Chondrocyte (in vitro differentiated cells): ENCODE measurements at regions not wholly inside any gene's neighbourhood (a gene's known extent, or its start where the extent isn't known, plus 50 kb on each side); places are given as distances from the start of the nearest gene placed in this dataset.

Experiments used
- DNase-seq: peaks from one replicate; pipeline ENCODE4 v3.0.0; 2021; ENCODE audit warnings: mixed read lengths, low spot score
- H3K27ac Mint-ChIP-seq: one replicate; pipeline ENCODE4 v1.8.0; 2021; ENCODE audit warnings: mild to moderate bottlenecking, moderate library complexity, mixed read lengths; ENCODE audit not compliant: unreplicated experiment
- H3K27me3 Mint-ChIP-seq: 2 replicates; pipeline ENCODE4 v1.8.0; 2021; ENCODE audit warnings: low read depth, mixed read lengths
- H3K36me3 Mint-ChIP-seq: 2 replicates; pipeline ENCODE4 v1.8.0; 2021; ENCODE audit warnings: low read depth, mixed read lengths
- H3K4me1 Mint-ChIP-seq: 2 replicates; pipeline ENCODE4 v1.8.0; 2021; ENCODE audit warnings: low read depth, mild to moderate bottlenecking, mixed read lengths
- H3K4me3 Mint-ChIP-seq: one replicate; pipeline ENCODE4 v1.8.0; 2021; ENCODE audit warnings: mild to moderate bottlenecking, moderate library complexity, mixed read lengths; ENCODE audit not compliant: unreplicated experiment
- H3K9me3 Mint-ChIP-seq: 2 replicates; pipeline ENCODE4 v1.8.0; 2021; ENCODE audit warnings: low read depth, mixed read lengths
- CTCF ChIP-seq: fragments of 200-600 bp; sonication (generic); IDR thresholded peaks from 2 replicates; pipeline ENCODE4 v1.5.0; 2021; ENCODE audit warnings: antibody characterized with exemption, mild to moderate bottlenecking, moderate library complexity

GRCh38 chr6:134589512-134589911, 271.6 kb upstream of the SGK1 start:
- no peaks in the 10 kb centered on the region for H3K9me3 Mint-ChIP-seq
- no peak overlapping the region for H3K4me3 Mint-ChIP-seq
- no peaks in the 10 kb centered on the region for H3K36me3 Mint-ChIP-seq
- no peaks in the 10 kb centered on the region for H3K27me3 Mint-ChIP-seq
- peaks cover 29% of the 10 kb centered on the region for H3K4me1 Mint-ChIP-seq
- no peak for DNase-seq
- no peak for TF ChIP-seq CTCF
- H3K27ac Mint-ChIP-seq = peak overlapping the region; percentile 83

- no peaks in the 10 kb centered on the region for H3K36me3 Mint-ChIP-seq
- DNase-seq = no peak
- TF ChIP-seq CTCF = no peak
- no peak overlapping the region for H3K27ac Mint-ChIP-seq
- peaks cover 24% of the 10 kb centered on the region for H3K4me1 Mint-ChIP-seq
- H3K9me3 Mint-ChIP-seq = no peaks in the 10 kb centered on the region
- no peak overlapping the region for H3K4me3 Mint-ChIP-seq
- no peaks in the 10 kb centered on the region for H3K27me3 Mint-ChIP-seq
Observed at GRCh38 chr6:134588267-134588666, 270.4 kb upstream of the SGK1 start.

GRCh38 chr6:134585517-134585873, 267.6 kb upstream of the SGK1 start:
- H3K9me3 Mint-ChIP-seq = no peaks in the 10 kb centered on the region
- no peak overlapping the region for H3K4me3 Mint-ChIP-seq
- H3K27ac Mint-ChIP-seq = no peak overlapping the region
- H3K36me3 Mint-ChIP-seq = no peaks in the 10 kb centered on the region
- H3K27me3 Mint-ChIP-seq = no peaks in the 10 kb centered on the region
- TF ChIP-seq CTCF = no peak
- peaks cover 15% of the 10 kb centered on the region for H3K4me1 Mint-ChIP-seq
- DNase-seq = no peak

DNA sequence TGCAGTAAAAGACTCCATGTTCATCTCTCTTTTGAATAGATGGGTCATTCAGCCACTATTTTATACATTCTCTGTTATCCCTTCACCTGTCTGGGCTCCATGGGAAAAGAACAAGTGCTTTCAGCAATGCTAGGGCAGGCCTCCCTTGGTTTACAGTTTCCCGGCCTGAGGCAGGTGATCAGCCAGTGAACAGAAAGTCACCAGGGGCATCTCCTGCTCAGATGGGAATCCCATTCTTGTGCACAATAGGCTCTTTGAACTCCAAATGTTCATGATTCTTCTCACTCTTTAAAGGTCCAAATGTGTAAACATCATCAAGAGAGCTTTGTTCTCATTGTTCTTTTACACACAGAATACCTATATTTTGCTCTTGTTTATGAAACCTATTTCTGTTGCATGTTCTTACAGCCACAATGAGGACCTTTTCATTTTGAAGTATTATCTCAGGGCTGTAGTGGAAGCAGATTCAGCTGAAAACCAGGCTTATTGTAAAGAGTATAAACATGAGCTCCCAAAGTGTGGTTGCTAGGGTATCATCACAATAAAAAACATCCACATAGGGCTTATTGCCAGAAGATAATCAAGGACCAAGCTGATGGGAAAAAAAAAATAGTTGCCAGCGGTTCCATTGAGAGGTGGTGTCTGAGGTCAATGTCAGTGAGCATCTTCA, 267.1 kb upstream of the SGK1 start:
- no peaks in the 10 kb centered on the region for H3K9me3 Mint-ChIP-seq
- H3K4me1 Mint-ChIP-seq = peaks cover 10% of the 10 kb centered on the region
- no peak overlapping the region for H3K27ac Mint-ChIP-seq
- H3K27me3 Mint-ChIP-seq = no peaks in the 10 kb centered on the region
- no peak for TF ChIP-seq CTCF
- no peaks in the 10 kb centered on the region for H3K36me3 Mint-ChIP-seq
- no peak overlapping the region for H3K4me3 Mint-ChIP-seq
- no peak for DNase-seq

- no peak for DNase-seq
- Mint-ChIP-seq H3K4me1 (no peaks in the 10 kb centered on the region), H3K36me3 (peaks cover 1% of the 10 kb centered on the region), H3K9me3 (peaks cover 6% of the 10 kb centered on the region), H3K4me3 (no peak overlapping the region), H3K27ac (no peak overlapping the region), H3K27me3 (no peaks in the 10 kb centered on the region)
- TF ChIP-seq CTCF = peak; percentile 21
Observed at GRCh38 chr6:134577998-134578397, 260.1 kb upstream of the SGK1 start.
